CD4-positive, alpha-beta T cell (primary cell): ENCODE measurements at regions not wholly inside any gene's neighbourhood (a gene's known extent, or its start where the extent isn't known, plus 50 kb on each side); places are given as distances from the start of the nearest gene placed in this dataset.

ENCODE experiments used
- ATAC-seq: fragments of 200-7000 bp; cut with Tn5 transposase; one replicate; pipeline ENCODE4 v1.10.0; 2022; ENCODE audit warnings: mild to moderate bottlenecking; ENCODE audit not compliant: poor library complexity
- CTCF ChIA-PET: fragments of 350-600 bp; sonication (Branson Sonifier 250); formaldehyde crosslinking; loops from one replicate; lab custom pipeline; 2021; ENCODE audit warnings: antibody characterized with exemption, inconsistent platforms; lab: Charles Lee
- POLR2A ChIA-PET: fragments of 350-600 bp; sonication (Branson Sonifier 250); formaldehyde crosslinking; loops from one replicate; lab custom pipeline; 2021; ENCODE audit warnings: antibody characterized with exemption, inconsistent platforms; lab: Charles Lee
- DNase-seq, 14 experiments: peaks; one replicate each; pipeline ENCODE4 v3.0.0-alpha.2; 2013 to 2020; ENCODE audit warnings: mixed read lengths in 2 of 14
- H3K27ac ChIP-seq, 2 donors: one replicate each; pipeline versions ENCODE4 v1.5.1 to v1.7.0; 2013; ENCODE audit warnings: low read length in 2 of 2, low read depth in 1 of 2, mild to moderate bottlenecking in 1 of 2
- H3K27me3 ChIP-seq, 2 experiments: 1 replicate in 1 of 2; 2 replicates in 1 of 2; pipeline versions ENCODE4 v1.6.1 to v1.7.0; 2013; ENCODE audit warnings: low read length in 2 of 2, control low read depth in 1 of 2, mild to moderate bottlenecking in 1 of 2, moderate library complexity in 1 of 2; ENCODE audit not compliant: insufficient read depth in 2 of 2, control insufficient read depth in 1 of 2
- H3K36me3 ChIP-seq: one replicate; pipeline ENCODE4 v1.6.1; 2013; ENCODE audit warnings: low read length, control low read depth; ENCODE audit not compliant: insufficient read depth
- H3K4me1 ChIP-seq: one replicate; pipeline ENCODE4 v1.6.1; 2013; ENCODE audit warnings: low read length, control low read depth; ENCODE audit not compliant: insufficient read depth
- H3K4me3 ChIP-seq: one replicate; pipeline ENCODE4 v1.5.1; 2013; ENCODE audit warnings: mild to moderate bottlenecking, low read length, moderate library complexity
- H3K9me3 ChIP-seq, 2 experiments: 1 replicate in 1 of 2; 2 replicates in 1 of 2; pipeline versions ENCODE4 v1.6.1 to v1.7.0; 2013; ENCODE audit warnings: low read length in 2 of 2, mild to moderate bottlenecking in 2 of 2, control low read depth in 1 of 2, moderate library complexity in 1 of 2; ENCODE audit not compliant: control insufficient read depth in 1 of 2, insufficient read depth in 1 of 2
- H3K27ac Mint-ChIP-seq: one replicate; pipeline ENCODE4 v1.8.0; 2020; ENCODE audit warnings: mixed read lengths
- H3K27me3 Mint-ChIP-seq: one replicate; pipeline ENCODE4 v1.8.0; 2021; ENCODE audit warnings: mixed read lengths
- H3K36me3 Mint-ChIP-seq: one replicate; pipeline ENCODE4 v1.8.0; 2021; ENCODE audit warnings: low read depth, mixed read lengths
- H3K4me1 Mint-ChIP-seq: one replicate; pipeline ENCODE4 v1.8.0; 2021; ENCODE audit warnings: low read depth, mixed read lengths
- H3K4me3 Mint-ChIP-seq: one replicate; pipeline ENCODE4 v1.8.0; 2020; ENCODE audit warnings: mild to moderate bottlenecking, mixed read lengths
- H3K9me3 Mint-ChIP-seq: one replicate; pipeline ENCODE4 v1.8.0; 2020; ENCODE audit warnings: mixed read lengths
- intact Hi-C, 2 experiments: fragments of 100-400 bp; cut with DNase I in 1 of 2; cut with micrococcal nuclease in 1 of 2; formaldehyde crosslinking; loops; one replicate each; pipeline versions ENCODE4 v1.15.1 to v1.9.0; 2023 to 2025; cut with DNase I, micrococcal nuclease
- TF ChIP-seq, protein P1 (sequence below): fragments of 200-600 bp; IDR thresholded peaks from one replicate; pipeline ENCODE4 v1.8.0; 2022; ENCODE audit warnings: antibody characterized with exemption, mild to moderate bottlenecking

DNA sequence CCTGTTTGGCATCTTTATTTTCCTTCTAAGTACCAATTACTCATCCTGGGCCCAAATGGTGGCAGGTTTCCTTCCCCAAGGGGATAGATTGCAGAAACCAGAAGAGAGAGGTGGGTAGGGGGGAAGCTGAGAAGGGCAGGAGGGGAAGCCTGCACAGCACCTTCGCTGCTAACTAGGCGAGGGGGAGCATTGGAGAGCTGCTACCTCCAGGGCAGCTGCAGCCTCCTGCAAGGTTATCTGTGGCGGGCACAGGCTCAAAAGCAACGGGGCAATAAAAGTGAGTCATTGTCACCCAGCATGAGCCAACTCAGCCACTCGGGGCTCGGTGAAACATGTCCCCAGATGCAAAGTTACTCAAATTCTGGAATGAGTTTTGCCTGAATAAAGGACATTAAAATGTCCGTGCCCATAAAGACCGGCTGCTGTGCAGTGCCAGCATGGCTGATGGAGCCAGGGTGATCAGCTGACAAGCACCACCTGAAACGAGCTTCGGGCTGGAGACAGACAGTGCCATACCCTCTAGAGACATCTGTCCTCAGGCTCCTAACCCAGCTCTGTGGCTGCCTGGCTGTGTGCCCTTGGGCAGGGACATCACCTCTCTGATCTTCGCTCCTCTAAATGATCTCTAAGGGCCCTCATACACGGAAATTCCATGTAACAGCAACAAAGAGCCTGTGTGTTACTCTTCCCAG, 68.1 kb upstream of the GRIN2A start:
- no peak for DNase-seq
- Mint-ChIP-seq H3K9me3 (no peaks in the 10 kb centered on the region), H3K27ac (no peak overlapping the region), H3K27me3 (peaks cover 3% of the 10 kb centered on the region), H3K4me1 (no peaks in the 10 kb centered on the region), H3K36me3 (no peaks in the 10 kb centered on the region), H3K4me3 (no peak overlapping the region)
- CTCF ChIA-PET, result no interaction called here
- ATAC-seq, result no peak
- Histone ChIP-seq H3K9me3 (no peaks in the 10 kb centered on the region), H3K27ac (no peak overlapping the region), H3K4me3 (no peak overlapping the region), H3K4me1 (no peaks in the 10 kb centered on the region), H3K36me3 (no peaks in the 10 kb centered on the region), H3K27me3 (peaks cover 0 to 3% of the 10 kb centered on the region in 2 experiments)
- TF ChIP-seq, protein P1, sequence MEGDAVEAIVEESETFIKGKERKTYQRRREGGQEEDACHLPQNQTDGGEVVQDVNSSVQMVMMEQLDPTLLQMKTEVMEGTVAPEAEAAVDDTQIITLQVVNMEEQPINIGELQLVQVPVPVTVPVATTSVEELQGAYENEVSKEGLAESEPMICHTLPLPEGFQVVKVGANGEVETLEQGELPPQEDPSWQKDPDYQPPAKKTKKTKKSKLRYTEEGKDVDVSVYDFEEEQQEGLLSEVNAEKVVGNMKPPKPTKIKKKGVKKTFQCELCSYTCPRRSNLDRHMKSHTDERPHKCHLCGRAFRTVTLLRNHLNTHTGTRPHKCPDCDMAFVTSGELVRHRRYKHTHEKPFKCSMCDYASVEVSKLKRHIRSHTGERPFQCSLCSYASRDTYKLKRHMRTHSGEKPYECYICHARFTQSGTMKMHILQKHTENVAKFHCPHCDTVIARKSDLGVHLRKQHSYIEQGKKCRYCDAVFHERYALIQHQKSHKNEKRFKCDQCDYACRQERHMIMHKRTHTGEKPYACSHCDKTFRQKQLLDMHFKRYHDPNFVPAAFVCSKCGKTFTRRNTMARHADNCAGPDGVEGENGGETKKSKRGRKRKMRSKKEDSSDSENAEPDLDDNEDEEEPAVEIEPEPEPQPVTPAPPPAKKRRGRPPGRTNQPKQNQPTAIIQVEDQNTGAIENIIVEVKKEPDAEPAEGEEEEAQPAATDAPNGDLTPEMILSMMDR, result no peak
- intact Hi-C loops, result no loop called here
- POLR2A ChIA-PET, result no interaction called here

DNA sequence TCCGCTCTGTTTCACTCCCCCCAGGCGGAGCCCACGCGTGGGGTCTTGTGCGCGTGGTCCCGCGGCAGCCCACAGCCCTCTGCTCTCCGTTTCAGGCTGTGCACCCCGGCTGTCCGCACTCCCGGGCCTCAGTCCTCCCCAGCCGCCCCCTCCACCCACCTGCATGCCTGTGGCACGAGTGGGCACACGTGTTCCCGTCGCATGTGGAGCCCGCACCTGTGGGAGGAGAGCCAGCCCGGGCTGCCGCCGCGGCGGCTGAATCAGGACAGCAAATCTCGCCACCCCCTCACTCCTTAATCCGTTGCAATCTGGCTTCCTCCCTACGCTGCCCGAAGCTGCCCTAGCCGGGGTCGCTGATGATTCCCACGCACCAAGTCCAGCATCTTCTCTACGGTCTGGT, 69.9 kb upstream of the GRIN2A start:
- ATAC-seq, result no peak
- H3K4me3 Mint-ChIP-seq, result no peak overlapping the region
- H3K36me3 ChIP-seq, result no peaks in the 10 kb centered on the region
- H3K36me3 Mint-ChIP-seq, result no peaks in the 10 kb centered on the region
- H3K4me1 Mint-ChIP-seq, result peaks cover 8% of the 10 kb centered on the region
- no peak overlapping the region for H3K27ac Mint-ChIP-seq
- H3K9me3 ChIP-seq, result no peaks in the 10 kb centered on the region
- ChIA-PET CTCF (no interaction called here), POLR2A (no interaction called here)
- H3K27me3 ChIP-seq, result peaks cover 0 to 3% of the 10 kb centered on the region in 2 experiments
- peaks cover 11% of the 10 kb centered on the region for H3K27me3 Mint-ChIP-seq
- no peaks in the 10 kb centered on the region for H3K9me3 Mint-ChIP-seq
- H3K4me1 ChIP-seq, result peaks cover 6% of the 10 kb centered on the region
- intact Hi-C loops, result no loop called here
- TF ChIP-seq, protein P1, result no peak
- H3K4me3 ChIP-seq, result no peak overlapping the region
- no peak overlapping the region for H3K27ac ChIP-seq
- no peak for DNase-seq

DNA sequence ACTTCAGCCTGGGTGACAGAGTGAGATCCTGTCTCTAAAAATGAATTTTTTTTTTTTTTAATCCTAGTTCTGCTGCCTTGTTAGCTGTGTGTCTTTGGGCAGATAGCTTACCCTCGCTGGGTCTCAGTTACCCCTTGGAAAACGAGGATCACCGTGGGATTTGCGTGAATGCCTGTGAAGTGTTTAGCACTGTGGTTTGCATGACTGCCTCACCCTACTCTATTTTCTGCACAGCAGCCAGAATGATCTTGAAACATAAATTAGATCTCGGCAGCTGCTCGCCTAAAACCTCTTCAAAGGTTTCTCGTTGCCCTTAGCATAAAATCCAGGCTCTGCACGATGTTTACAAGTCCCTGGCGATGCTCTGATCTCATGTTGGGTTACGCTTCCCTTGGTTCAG, 71.2 kb upstream of the GRIN2A start:
- TF ChIP-seq, protein P1, result no peak
- no peak overlapping the region for H3K4me3 ChIP-seq
- no peak for DNase-seq
- H3K27me3 ChIP-seq, result peaks cover 0 to 3% of the 10 kb centered on the region in 2 experiments
- intact Hi-C loops, result no loop called here
- CTCF ChIA-PET, result no interaction called here
- Mint-ChIP-seq H3K27ac (no peak overlapping the region), H3K36me3 (no peaks in the 10 kb centered on the region), H3K4me3 (no peak overlapping the region), H3K4me1 (peaks cover 11% of the 10 kb centered on the region), H3K9me3 (no peaks in the 10 kb centered on the region), H3K27me3 (peaks cover 11% of the 10 kb centered on the region)
- no peaks in the 10 kb centered on the region for H3K9me3 ChIP-seq
- H3K36me3 ChIP-seq, result no peaks in the 10 kb centered on the region
- H3K27ac ChIP-seq, result no peak overlapping the region
- H3K4me1 ChIP-seq, result peaks cover 6% of the 10 kb centered on the region
- ATAC-seq, result no peak
- POLR2A ChIA-PET, result no interaction called here
